Activated CD8-positive, alpha-beta T cell treated with anti-CD3 and anti-CD28 coated beads, Interleukin-2, amount 10 ng/mL, durations not matched to agents 7 days and 5 days (primary cell): ENCODE measurements at regions not wholly inside any gene's neighbourhood (a gene's known extent, or its start where the extent isn't known, plus 50 kb on each side); places are given as distances from the start of the nearest gene placed in this dataset.
"Not testable (repeated sequence)": the region's sequence is repeated elsewhere in the genome, so short reads cannot be mapped to it uniquely, and the experiment has no call there.

Experiments
- ATAC-seq: fragments of 150-1000 bp; cut with Tn5 transposase; one replicate; pipeline ENCODE4 v1.10.0; 2021; ENCODE audit warnings: moderate library complexity
- CTCF ChIA-PET: fragments of 350-600 bp; sonication (Branson Sonifier 250); formaldehyde crosslinking; loops from one replicate; lab custom pipeline; 2021; ENCODE audit warnings: antibody characterized with exemption; lab: Charles Lee
- POLR2A ChIA-PET: fragments of 350-600 bp; sonication (Branson Sonifier 250); formaldehyde crosslinking; loops from one replicate; lab custom pipeline; 2021; ENCODE audit warnings: antibody characterized with exemption; lab: Charles Lee
- DNase-seq: peaks from one replicate; pipeline ENCODE4 v3.0.0-alpha.2; 2020
- H3K27ac Mint-ChIP-seq: one replicate; pipeline ENCODE4 v1.8.0; 2021; ENCODE audit warnings: mild to moderate bottlenecking, mixed read lengths
- H3K27me3 Mint-ChIP-seq: one replicate; pipeline ENCODE4 v1.8.0; 2021; ENCODE audit warnings: low read depth, mixed read lengths
- H3K36me3 Mint-ChIP-seq: one replicate; pipeline ENCODE4 v1.8.0; 2021; ENCODE audit warnings: low read depth, mixed read lengths
- H3K4me1 Mint-ChIP-seq: one replicate; pipeline ENCODE4 v1.8.0; 2021; ENCODE audit warnings: low read depth, mixed read lengths
- H3K4me3 Mint-ChIP-seq: one replicate; pipeline ENCODE4 v1.8.0; 2021; ENCODE audit warnings: mild to moderate bottlenecking, mixed read lengths
- H3K9me3 Mint-ChIP-seq: one replicate; pipeline ENCODE4 v1.8.0; 2022; ENCODE audit warnings: mixed read lengths; ENCODE audit not compliant: insufficient read depth

DNA sequence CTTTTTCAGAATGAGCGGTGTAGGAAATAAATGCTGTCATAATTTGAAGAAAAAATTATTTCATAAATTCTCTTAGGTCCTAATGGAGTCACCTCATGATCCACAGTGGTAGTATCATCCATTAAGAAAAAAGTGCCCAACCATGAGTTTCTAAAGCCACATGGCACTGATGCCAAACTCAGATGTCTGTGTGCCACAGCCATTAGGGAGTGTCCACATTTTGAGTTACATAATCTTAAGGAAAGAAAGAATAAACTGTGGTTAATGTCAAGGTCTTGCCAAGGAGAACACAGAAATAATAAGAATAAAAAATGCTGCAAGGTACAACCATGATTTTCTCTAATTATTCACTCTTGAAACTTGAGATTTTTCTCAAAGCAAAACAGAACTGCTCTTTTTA lies 1101.8 kb downstream of the SORCS3 start:
- POLR2A ChIA-PET, result no interaction called here

DNA sequence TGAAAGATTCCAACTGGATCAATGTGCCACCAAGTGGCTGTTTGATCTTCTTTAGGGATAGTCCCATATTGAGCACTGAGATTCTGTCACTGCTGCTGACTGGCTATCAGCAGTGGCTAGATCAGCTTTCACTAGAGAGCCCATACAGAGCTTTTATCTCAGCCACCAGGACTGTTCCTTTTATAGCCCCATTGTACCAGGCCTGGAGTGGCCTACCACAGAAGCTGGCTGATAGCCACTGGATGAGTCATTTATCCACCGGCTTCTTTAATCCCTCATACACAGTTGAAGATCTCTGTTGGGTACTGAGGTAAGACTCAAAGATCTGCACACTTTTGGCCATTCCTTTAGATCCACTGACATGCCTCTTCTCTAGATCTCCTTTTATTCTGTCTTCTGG lies 1101.1 kb downstream of the SORCS3 start:
- no peak overlapping the region for H3K4me3 Mint-ChIP-seq
- H3K27me3 Mint-ChIP-seq, result no peaks in the 10 kb centered on the region
- H3K4me1 Mint-ChIP-seq, result no peaks in the 10 kb centered on the region
- H3K9me3 Mint-ChIP-seq, result peaks cover 5% of the 10 kb centered on the region
- ATAC-seq (no peak), DNase-seq (no peak)
- H3K36me3 Mint-ChIP-seq, result no peaks in the 10 kb centered on the region
- POLR2A ChIA-PET, result no interaction called here
- no peak overlapping the region for H3K27ac Mint-ChIP-seq
- CTCF ChIA-PET, result no interaction called here

More for the DNA sequence above, 1101.8 kb downstream of the SORCS3 start:
- ATAC-seq (no peak), DNase-seq (no peak)
- no peaks in the 10 kb centered on the region for H3K4me1 Mint-ChIP-seq
- H3K27ac Mint-ChIP-seq, result no peak overlapping the region
- H3K27me3 Mint-ChIP-seq, result no peaks in the 10 kb centered on the region
- H3K4me3 Mint-ChIP-seq, result no peak overlapping the region
- CTCF ChIA-PET, result no interaction called here
- no peaks in the 10 kb centered on the region for H3K36me3 Mint-ChIP-seq
- peaks cover 8% of the 10 kb centered on the region for H3K9me3 Mint-ChIP-seq

DNA sequence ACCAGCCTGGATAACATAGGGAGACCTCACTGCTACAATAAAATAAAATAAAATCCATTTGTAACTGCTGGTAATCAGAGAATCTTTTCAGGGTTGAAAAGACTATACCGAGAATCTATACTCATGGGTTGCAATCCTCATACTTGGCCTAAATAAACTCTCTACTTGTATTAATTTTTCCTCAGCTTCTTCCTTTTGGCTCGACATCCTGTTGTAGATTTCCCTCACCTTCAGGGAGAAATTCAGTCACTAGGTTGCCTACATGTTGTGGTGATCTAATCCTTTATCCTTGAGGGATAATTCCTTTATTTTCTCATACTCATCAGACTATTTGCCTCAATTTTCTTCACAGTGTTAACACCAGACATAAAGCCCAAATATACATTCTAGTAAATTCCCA lies 1093.4 kb downstream of the SORCS3 start:
- Mint-ChIP-seq H3K4me3 (no peak overlapping the region), H3K4me1 (no peaks in the 10 kb centered on the region), H3K9me3 (peaks cover 4% of the 10 kb centered on the region), H3K27me3 (no peaks in the 10 kb centered on the region), H3K27ac (no peak overlapping the region), H3K36me3 (no peaks in the 10 kb centered on the region)
- ATAC-seq (no peak), DNase-seq (no peak)
- CTCF ChIA-PET, result no interaction called here
- POLR2A ChIA-PET, result no interaction called here

DNA sequence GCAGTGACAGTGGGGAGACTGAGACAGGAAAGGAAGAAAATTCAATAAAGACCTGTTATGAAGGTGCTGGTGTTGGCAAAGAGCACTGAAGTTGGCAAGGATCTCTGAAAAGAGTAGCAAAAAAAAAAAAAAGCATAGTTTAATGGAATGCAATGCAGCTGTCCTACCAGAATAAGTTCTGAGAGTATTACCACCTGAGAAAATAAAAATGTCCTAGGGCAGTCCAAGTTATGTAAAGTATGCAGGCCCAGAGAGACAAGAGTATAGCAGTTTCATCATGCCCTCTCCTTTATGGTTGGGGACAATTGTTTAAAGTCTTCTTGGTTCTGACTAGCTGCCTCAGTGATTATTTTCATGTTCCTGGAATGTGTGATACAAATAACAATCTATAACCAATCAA lies 1092.8 kb downstream of the SORCS3 start:
- CTCF ChIA-PET, result no interaction called here
- H3K27me3 Mint-ChIP-seq, result no peaks in the 10 kb centered on the region
- H3K4me1 Mint-ChIP-seq, result no peaks in the 10 kb centered on the region

DNA sequence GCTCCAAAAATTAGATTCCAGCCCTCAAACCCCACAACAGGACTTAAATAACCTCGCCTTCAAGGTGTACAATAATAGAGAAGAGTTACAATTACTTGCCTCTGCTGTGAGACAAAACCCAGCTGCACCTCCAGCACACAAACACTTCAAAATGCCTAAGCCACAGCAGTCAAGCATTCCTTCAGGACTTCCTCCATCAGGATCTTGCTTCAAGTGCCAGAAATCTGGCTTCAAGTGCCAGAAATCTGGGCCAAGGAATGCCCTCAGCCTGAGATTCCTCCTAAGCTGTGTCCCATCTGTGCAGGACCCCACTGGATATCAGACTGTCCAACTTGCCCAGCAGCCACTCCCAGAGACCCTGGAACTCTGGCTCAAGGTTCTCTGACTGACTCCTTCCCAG lies 1088.3 kb downstream of the SORCS3 start:
- ChIA-PET CTCF (no interaction called here), POLR2A (interaction anchor here (0.6 kb wide), 1 partner anchor 17 kb away, joined by 3 read pairs; no protein-coding TSS in a partner anchor)
- no peak overlapping the region for H3K4me3 Mint-ChIP-seq
- no peaks in the 10 kb centered on the region for H3K36me3 Mint-ChIP-seq
- ATAC-seq, result no peak
- no peak for DNase-seq
- H3K9me3 Mint-ChIP-seq, result no peaks in the 10 kb centered on the region
- no peaks in the 10 kb centered on the region for H3K4me1 Mint-ChIP-seq
- H3K27me3 Mint-ChIP-seq, result no peaks in the 10 kb centered on the region
- no peak overlapping the region for H3K27ac Mint-ChIP-seq

More for the DNA sequence above, 1092.8 kb downstream of the SORCS3 start:
- ATAC-seq, result no peak
- POLR2A ChIA-PET, result no interaction called here
- DNase-seq, result no peak
- H3K36me3 Mint-ChIP-seq, result no peaks in the 10 kb centered on the region
- H3K27ac Mint-ChIP-seq, result no peak overlapping the region
- no peak overlapping the region for H3K4me3 Mint-ChIP-seq
- peaks cover 4% of the 10 kb centered on the region for H3K9me3 Mint-ChIP-seq

DNA sequence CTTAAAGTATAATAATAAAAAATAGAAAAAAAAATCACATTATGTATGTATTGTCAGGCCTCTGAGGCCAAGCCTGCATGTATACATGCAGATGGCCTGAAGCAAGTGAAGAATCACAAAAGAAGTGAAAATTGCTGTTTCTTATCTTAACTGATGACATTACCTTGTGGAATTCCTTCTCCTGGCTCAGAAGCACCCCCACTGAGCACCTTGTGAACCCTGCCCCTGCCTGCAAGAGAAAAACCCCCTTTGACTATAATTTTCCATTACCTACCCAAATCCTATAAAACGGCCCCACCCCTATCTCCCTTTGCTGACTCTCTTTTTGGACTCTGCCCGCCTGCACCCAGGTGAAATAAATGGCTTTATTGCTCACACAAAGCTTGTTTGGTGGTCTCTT lies 1086.5 kb downstream of the SORCS3 start:
- H3K9me3 Mint-ChIP-seq, H3K27ac Mint-ChIP-seq, H3K4me3 Mint-ChIP-seq, POLR2A ChIA-PET, H3K27me3 Mint-ChIP-seq, ATAC-seq, H3K4me1 Mint-ChIP-seq, CTCF ChIA-PET, DNase-seq, H3K36me3 Mint-ChIP-seq: not testable (repeated sequence)

DNA sequence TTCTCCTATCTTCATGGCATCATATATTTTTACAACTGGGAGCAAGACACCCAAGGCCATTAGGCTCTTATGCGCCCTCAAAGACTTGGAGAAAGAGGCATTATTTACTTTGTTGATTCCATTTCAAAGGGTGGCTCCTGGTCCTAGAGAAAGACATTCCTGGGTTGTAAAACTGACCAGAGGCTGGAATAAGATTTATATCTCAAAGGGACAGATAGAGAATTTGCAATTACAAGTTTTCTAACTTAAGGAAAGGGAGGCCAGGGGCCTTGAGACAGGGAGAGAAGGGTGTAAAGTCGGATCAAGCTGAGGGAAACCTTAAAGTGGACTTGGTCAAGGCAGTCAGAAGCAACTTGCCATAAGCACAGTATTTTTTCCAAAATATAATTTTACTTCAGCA lies 1086.0 kb downstream of the SORCS3 start:
- Mint-ChIP-seq H3K9me3 (no peaks in the 10 kb centered on the region), H3K4me3 (no peak overlapping the region), H3K27me3 (no peaks in the 10 kb centered on the region), H3K4me1 (no peaks in the 10 kb centered on the region), H3K27ac (no peak overlapping the region), H3K36me3 (no peaks in the 10 kb centered on the region)
- ATAC-seq (no peak), DNase-seq (no peak)
- ChIA-PET CTCF (no interaction called here), POLR2A (no interaction called here)

DNA sequence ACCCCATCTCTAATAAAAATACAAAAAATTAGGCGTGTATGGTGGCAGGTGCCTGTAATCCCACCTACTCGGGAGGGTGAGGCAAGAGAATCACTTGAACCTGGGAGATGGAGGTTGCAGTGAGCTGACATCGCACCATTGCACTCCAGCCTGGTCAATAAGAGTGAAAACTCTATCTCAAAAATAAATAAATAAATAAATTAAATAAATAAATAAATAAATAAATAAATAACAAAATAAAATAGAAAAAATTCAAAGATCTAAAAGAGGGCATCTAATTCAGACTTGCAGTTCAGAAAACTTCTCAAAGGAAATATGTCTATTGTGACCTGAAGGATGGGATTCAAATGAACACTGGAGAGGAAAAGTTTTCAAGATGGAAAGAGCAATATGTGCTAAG lies 1085.1 kb downstream of the SORCS3 start:
- Mint-ChIP-seq H3K36me3 (no peaks in the 10 kb centered on the region), H3K4me3 (no peak overlapping the region), H3K4me1 (no peaks in the 10 kb centered on the region), H3K27me3 (no peaks in the 10 kb centered on the region), H3K9me3 (no peaks in the 10 kb centered on the region), H3K27ac (no peak overlapping the region)
- POLR2A ChIA-PET, result no interaction called here
- ATAC-seq, result no peak
- no peak for DNase-seq
- CTCF ChIA-PET, result no interaction called here

DNA sequence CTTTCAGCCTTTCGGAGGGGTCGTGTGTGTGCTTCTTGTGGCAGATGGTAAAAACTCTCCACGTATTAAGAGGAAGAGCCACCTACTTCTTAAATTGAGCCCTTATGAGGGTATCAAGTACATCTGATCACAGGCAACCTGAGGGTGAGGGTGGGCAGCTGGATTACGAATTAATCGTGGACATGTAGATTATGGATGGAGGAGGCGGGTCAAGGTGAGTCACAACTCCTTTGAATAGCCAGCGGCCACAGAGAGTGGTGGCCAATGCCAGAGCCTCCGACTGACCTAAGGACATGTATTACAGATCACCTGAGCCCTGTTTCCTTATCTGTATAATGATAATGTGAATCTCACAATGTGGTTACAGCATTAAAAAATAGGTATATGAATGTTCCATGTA lies 1083.9 kb downstream of the SORCS3 start:
- ChIA-PET POLR2A (no interaction called here), CTCF (no interaction called here)
- no peaks in the 10 kb centered on the region for H3K4me1 Mint-ChIP-seq
- DNase-seq (no peak), ATAC-seq (no peak)
- no peak overlapping the region for H3K27ac Mint-ChIP-seq
- H3K4me3 Mint-ChIP-seq, result no peak overlapping the region
- no peaks in the 10 kb centered on the region for H3K27me3 Mint-ChIP-seq
- H3K9me3 Mint-ChIP-seq, result no peaks in the 10 kb centered on the region
- no peaks in the 10 kb centered on the region for H3K36me3 Mint-ChIP-seq

DNA sequence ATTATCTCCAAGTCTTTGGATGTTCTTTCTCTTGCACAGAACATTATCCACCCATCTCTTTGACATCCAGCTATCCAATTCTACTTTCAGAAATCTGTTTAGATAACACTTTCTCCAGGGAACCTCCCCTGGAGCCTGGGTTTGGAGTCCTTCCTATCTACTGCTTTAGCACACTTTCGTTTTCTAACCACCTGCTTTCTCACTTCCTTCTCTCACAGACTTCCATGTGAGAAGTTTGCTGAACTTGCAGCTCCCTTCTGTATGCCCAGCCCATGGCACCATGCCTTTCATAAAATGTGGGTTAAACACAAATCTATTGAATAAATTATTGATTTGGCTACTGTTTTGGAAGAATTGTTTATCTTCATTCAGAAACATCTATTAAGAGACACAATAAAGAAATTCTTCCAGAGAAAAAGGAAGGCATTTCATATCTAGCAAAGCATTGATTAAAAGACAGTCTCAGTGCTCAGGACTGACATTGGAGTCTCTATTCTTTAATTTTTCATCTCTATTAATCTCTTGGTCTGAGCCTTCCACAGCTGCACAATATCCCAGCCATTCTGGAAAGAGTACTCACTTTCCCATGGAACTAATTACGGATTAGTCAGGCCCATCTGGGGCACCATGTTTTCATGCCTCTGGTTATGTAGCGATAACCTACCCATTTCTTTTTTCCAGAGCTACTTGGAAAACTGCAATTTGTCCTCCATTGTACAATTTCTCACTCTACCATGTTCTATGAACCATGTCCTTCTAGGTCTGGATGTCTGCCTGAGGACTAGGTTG lies 1077.3 kb downstream of the SORCS3 start:
- no peaks in the 10 kb centered on the region for H3K27me3 Mint-ChIP-seq
- no peaks in the 10 kb centered on the region for H3K9me3 Mint-ChIP-seq
- ChIA-PET CTCF (no interaction called here), POLR2A (no interaction called here)
- H3K27ac Mint-ChIP-seq, result no peak overlapping the region
- no peak for DNase-seq
- no peaks in the 10 kb centered on the region for H3K36me3 Mint-ChIP-seq
- no peaks in the 10 kb centered on the region for H3K4me1 Mint-ChIP-seq
- ATAC-seq, result no peak
- no peak overlapping the region for H3K4me3 Mint-ChIP-seq

DNA sequence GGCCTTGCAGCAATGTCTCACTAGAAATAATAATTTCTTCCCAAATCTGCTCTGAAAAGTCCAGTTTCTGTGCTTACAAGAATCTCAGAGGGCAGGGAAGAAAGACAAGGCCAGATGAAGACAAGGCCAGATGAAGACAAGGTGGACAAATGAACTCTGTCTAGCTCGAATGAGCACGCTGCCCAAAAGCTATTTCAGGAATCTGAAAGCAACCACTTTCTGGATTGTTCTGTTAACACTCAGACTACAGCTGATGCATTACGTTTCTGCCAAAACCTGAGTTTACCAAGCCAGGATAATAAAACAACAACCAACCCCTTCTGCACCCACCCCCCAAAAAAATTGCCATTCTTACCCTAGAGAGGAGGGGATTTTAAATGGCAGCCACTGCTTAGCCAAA lies 1073.6 kb downstream of the SORCS3 start:
- ChIA-PET POLR2A (no interaction called here), CTCF (no interaction called here)
- ATAC-seq (no peak), DNase-seq (no peak)
- Mint-ChIP-seq H3K9me3 (no peaks in the 10 kb centered on the region), H3K4me1 (no peaks in the 10 kb centered on the region), H3K4me3 (no peak overlapping the region), H3K27ac (no peak overlapping the region), H3K36me3 (no peaks in the 10 kb centered on the region), H3K27me3 (no peaks in the 10 kb centered on the region)

DNA sequence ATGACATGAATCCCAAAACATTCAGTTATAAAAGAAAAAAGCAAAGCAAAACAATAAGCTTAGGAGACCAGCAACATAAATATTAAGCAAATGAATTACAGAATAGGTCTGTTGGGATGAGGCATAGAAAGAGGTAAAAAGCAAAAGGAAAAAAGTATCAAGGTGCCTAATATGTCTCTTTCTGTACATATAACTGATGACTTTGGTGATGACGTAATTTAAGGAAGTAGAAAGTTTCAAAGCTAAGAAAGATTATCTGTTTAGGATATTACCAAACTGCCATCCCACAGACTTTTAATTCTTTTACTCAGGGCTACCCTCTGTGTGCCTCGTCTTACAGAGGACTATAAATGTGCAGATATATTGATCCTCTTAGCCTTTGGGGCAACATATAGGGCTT lies 1066.5 kb downstream of the SORCS3 start:
- CTCF ChIA-PET, result no interaction called here
- DNase-seq (no peak), ATAC-seq (no peak)
- H3K36me3 Mint-ChIP-seq, result no peaks in the 10 kb centered on the region
- POLR2A ChIA-PET, result no interaction called here
- no peaks in the 10 kb centered on the region for H3K27me3 Mint-ChIP-seq
- no peak overlapping the region for H3K4me3 Mint-ChIP-seq
- no peaks in the 10 kb centered on the region for H3K4me1 Mint-ChIP-seq
- H3K27ac Mint-ChIP-seq, result no peak overlapping the region
- no peaks in the 10 kb centered on the region for H3K9me3 Mint-ChIP-seq
